PC-9 (cell line): ENCODE measurements at regions not wholly inside any gene's neighbourhood (a gene's known extent, or its start where the extent isn't known, plus 50 kb on each side); places are given as distances from the start of the nearest gene placed in this dataset.

ENCODE experiments used
- CTCF ChIP-seq: fragments of 200-600 bp; sonication (generic); conservative IDR thresholded peaks from 2 replicates; pipeline ENCODE4 v1.6.1; 2017; ENCODE audit warnings: mixed run types, antibody characterized with exemption, mild to moderate bottlenecking, moderate library complexity
- EZH2 ChIP-seq: fragments of 200-600 bp; sonication (generic); IDR thresholded peaks from 2 replicates; pipeline ENCODE4 v1.8.0; 2017; ENCODE audit warnings: antibody characterized with exemption, low read depth

GRCh38 chr10:2011106-2011716 lies 273.9 kb upstream of the ADARB2 start:
- TF ChIP-seq CTCF = no peak
- TF ChIP-seq EZH2 = no peak
